Stimulated activated CD4-positive, alpha-beta T cell treated with anti-CD3 and anti-CD28 coated beads, Interleukin-4, amount 100 ng/mL, for 48 hours (primary cell): ENCODE measurements at regions not wholly inside any gene's neighbourhood (a gene's known extent, or its start where the extent isn't known, plus 50 kb on each side); places are given as distances from the start of the nearest gene placed in this dataset.

ENCODE experiments used
- DNase-seq, 2 donors: peaks; one replicate each; pipeline ENCODE4 v3.0.0-alpha.2; 2020; ENCODE audit warnings: low read depth in 2 of 2

DNA sequence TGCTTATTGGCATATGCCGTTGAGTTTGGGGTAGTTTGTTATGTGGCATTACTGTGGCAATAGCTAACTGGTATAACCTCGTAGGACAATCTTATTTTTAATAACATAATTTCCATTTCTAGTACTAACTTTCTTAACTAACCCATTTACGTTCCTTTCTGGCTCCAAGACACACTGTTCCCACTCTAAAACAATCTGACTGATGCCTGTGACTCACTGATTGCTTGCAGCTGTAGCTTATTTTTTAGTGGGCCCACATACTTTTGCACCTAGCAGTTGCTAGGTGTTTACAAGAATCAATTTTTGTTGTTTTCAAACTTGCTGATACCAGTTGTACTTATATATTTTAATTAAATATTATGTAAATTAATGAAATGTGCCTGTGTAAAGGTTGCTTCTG, 52.2 kb downstream of the FAT3 start:
- DNase-seq = no peak

DNA sequence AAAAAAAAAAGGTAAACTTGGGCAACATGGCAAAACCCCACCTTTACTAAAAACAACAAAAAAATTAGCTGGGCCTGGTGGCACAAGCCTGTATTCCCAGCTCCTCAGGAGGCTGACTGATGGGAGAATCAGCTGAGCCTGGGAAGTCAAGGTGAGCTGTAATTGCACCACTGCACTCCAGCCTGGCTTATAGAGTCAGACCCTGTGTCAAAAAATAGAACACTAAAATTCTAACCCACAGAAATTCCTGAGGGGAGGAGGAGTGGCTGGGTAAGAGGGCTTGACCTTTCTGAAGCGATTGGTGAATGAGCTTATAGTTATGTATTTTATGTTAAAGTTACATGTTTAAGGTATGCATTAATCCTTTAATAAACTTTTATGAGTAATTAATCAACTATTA, 53.3 kb downstream of the FAT3 start:
- DNase-seq = no peak

GRCh38 chr11:92278791-92279433, 54.3 kb downstream of the FAT3 start:
- DNase-seq = no peak

- DNase-seq = no peak
Measured at GRCh38 chr11:92284107-92284506, 59.5 kb downstream of the FAT3 start.

DNA sequence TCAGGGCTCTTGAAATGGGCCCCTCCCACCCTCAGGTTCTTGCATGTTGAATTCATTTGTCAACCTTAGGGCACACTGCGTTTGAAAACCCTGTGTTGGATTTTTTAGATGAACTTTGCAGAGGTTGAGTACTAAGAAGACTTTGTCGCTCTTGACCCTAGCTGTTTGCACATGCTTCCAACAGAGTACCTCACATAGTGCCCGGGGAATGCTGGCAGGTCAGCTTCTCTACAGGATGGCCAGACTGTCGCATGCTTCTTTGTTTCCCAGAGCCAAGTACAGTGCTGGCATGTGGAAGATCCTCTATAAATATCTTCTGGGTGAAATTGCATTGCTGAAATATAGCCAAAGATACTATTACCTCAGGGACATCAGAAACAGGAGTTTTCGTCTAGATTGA, 59.9 kb downstream of the FAT3 start:
- no peak for DNase-seq

DNA sequence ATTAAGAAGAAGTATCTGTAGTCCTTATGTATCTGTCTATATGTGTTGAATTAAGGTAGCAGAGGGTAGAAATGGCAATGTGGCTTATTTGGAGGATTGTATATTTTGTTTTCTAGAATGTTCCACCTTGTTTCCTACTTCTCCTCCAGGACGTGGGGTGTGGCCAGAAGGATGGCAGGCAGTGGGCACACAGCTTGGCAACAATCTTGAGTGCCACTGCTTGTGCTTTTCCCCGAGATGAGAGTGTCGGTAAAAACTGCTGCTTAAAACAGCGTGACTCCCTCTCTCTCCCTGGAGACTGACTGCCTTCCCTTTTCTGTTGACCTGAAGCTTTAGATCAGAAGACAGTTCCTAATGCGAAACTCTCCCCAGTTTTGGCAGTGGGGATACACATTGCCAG, 61.2 kb downstream of the FAT3 start:
- no peak for DNase-seq

DNA sequence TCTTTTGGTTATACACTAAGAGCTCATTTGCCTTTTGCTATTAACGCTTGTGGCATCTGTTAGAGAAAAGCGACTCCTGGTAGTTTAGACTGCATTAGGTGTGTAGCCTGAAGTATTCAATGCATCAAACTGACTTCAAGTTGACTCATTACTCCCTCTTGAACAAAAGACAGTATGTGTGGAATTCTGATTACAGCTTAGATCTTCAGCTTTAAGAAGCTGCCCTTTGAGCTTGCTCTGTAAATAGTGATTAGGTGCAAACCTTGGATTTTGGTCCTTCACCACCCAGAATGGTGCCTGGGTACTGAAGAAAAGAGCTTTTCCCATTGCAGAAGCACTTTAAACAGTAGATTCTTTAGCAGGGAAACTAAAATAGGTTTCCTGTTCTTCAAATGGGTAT, 62.1 kb downstream of the FAT3 start:
- no peak for DNase-seq

DNA sequence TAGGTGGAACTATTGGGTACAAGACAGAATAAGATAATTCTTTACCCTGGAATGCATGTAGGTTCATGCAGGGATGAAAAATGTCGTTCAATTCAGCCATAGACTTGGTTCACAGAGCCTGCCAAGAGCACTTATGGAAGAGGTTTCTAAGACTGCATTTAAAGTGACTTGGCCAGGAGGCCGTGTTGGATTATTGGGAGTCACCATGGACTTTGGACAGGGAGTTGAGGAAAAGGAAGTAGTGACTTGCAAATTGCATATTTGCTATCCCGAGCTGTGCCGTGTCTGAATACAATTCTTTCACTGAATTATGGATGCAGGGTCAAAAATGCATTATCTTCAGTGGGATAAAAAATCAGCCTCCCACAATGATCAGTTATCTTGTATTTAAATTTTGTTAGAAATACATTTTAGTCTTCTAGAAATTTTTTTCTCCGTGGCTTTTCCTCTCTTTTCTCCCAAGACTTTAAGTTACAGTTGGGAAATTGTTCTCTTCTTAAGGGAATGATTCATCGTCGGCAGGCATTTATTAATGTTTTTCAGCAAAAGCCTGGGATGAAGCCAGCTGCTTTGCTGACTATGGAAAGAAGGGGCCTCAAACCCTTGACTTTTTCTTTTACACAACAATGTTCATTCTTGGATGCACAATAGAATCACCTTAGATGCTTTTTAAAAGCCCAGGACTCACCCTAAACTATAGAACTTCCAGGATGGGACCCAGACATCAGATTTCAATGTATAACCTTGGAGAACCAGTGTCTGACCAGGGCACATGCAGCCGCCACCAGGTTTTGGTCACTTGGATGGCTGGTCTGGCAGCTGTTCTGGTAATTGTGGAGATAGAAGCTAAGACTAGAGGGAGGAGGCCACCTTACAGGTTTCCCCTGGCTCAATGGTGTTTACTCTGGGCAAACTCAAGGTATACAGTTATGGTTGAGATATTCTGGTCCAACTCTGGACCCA, 70.8 kb downstream of the FAT3 start:
- DNase-seq = no peak

DNA sequence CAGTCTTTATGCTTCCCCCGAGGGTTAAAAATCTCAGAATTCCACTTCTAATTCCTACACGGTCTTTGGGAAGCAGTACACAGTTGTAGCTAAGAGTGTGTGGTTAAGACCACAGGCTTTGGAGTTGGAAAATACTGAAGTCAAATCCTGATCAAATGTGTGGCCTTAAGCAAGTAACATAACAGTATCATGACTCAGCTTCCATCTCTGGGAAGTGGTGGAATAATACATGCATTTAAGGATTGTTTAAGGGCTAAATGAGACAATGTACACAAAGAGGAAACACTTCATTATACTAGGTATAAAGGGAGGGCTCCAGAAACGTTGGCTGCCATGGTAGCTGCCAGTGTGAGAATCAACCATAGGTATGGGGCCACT, 71.5 kb downstream of the FAT3 start:
- DNase-seq = no peak

DNA sequence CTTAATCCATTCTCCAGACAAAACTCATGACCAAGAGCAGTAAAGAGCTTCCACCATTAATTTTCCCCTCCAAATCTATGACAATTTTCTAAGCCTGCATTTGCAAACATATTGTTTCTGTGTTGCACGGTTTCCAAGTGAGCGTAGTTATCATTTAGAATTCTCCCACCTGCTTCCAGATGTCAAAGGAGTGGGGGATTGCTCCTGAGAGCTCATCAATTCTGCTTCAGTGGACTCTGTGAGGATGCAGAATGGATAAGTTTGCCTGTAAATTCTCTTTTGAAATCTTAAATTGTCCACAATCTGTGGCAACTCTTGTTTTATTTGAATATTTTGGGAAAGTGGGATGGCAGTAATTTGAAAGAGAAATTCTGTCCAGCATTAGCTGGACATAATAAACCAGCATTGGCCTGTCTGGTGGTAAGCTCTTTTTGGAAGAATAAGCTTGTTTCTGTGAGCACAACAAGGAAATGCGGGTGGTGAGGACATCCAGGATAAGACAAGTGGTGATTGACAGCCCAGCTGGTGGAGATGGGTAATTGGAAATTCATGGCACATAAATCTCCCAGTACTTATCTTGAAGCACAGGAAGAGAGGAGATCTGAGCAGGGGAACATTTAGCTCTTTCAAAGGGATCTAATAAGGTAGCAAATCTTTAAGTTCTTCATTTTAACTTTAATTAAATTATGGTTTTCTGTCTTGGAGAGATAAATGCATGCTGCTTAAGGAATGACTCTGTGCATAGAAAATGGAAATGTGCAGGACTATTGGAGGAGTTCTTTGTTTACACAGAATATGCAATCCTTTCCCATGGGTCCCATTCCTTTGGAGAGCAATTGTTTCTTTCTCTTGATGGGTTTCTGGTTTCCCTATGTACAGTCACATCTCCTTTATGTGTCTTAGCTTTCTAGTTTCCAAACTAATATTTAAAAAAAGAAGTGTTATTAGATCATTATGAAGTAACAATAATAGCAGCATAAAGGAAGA, 73.2 kb downstream of the FAT3 start:
- no peak for DNase-seq

GRCh38 chr11:92300876-92301275, 76.3 kb downstream of the FAT3 start:
- no peak for DNase-seq

DNA sequence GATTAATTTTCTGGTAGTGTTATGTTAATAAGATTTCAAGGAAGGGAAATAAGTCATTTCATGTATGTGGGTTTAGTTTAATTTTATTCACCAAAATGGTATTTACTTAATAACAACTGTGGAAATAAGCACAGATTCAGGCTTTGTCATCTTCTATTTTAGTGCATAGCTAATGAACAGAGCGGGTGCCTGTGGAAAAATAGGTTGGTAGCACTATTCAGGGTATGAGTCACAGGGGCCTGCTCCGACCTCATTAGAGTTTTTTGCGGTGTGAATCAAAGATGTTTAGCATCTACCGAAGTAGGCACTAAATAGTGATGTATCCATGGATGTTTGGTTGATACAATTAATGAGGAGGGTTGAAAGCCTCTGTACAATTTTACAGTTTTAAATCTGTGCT, 78.2 kb downstream of the FAT3 start:
- no peak for DNase-seq

DNA sequence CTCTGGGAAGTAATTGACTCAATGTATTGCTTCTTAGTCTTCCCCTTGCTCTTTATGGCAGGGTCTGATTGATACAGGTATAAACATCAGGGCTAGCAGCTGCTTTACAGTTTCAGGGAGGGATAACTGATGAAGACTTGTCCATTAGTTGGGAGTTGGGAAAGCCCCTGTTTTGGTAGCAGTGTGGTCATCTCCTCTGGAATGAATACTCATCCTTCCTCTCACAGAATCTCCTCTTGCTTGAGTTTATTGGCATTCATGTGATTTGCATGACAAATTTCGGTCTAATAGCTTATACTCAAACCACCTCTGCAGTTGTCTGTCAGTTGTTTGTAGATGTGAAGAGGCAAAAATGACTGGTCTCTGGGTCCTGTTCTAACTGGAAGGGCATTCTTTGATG, 79.7 kb downstream of the FAT3 start:
- no peak for DNase-seq

DNA sequence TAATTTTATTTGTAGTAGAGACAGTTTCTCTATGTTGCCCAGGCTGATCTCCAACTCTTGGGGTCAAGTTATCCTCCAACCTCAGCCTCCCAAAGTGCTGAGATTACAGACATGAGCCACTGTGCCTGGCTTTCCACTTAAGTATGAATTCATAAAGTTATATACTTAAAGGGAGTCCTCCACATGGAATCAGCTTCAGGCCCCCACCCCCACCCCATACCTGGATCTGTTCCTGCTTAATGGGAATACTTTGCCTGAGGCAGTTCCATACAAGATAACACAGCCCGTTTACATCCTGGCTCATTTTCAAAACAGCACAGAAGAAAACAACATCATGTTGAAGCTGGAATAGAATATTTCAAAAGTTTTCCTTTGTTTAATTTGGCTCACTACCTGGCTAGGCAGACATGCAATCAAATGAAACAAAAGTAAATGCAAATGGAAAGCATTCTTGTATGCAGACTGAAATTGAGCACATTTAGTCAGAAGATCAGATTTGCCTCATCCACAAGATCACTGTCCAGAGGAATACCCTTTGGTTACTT, 82.4 kb downstream of the FAT3 start:
- no peak for DNase-seq

- no peak for DNase-seq
Measured at GRCh38 chr11:92308366-92308765, 83.7 kb downstream of the FAT3 start.

GRCh38 chr11:92311616-92312449, 87.2 kb downstream of the FAT3 start:
- no peak for DNase-seq

DNA sequence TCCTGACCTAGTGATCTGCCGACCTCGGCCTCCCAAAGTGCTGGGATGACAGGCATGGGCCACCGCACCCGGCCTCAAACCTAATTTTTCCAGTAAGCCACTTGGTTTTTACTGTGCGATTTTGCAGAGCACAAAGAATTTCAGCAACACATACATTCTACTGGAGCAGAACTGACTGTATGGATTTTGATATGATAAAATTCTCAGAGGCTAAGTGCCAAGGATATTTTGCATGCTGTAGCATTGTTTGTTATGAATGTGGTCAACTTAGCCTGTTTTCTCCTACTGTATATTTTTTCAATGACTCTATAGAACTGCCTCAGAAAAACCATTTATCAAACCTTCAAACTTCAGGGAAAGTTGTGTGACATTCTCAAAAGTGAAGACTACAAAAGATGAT, 89.2 kb downstream of the FAT3 start:
- DNase-seq = no peak

GRCh38 chr11:92314499-92314898, 89.9 kb downstream of the FAT3 start:
- DNase-seq = no peak

- no peak for DNase-seq
Measured at GRCh38 chr11:92316106-92316809, 91.6 kb downstream of the FAT3 start.

DNA sequence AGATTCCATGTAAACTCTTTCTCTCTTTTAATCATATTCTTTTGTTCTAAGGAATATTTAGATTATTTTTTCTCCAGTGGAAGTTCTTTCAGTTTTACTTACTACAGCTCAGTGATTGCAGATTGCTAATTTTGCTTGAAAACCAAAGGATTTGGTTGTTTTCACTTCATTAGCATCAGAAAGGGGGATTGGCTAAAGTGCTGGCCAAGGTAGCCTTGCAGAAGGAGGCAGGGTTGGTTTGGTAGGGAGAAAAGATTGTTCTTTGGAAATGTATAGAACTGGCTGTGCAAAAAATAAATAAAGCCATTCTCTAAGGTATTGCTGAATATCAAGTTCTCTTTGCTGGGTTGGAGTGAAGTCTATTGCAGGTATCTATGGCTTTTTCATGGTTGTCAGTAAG, 92.6 kb downstream of the FAT3 start:
- DNase-seq = no peak
